GM23248 (cell line): ENCODE measurements at regions not wholly inside any gene's neighbourhood (a gene's known extent, or its start where the extent isn't known, plus 50 kb on each side); places are given as distances from the start of the nearest gene placed in this dataset.
A peak's percentile ranks its signal among the peaks of the same experiment; 100 is the strongest.
"Not testable (repeated sequence)": the region's sequence is repeated elsewhere in the genome, so short reads cannot be mapped to it uniquely, and the experiment has no call there.

Experiments used
- DNase-seq: peaks from one replicate; pipeline ENCODE4 v3.0.0-alpha.2; 2015
- H2AFZ ChIP-seq: fragments of 200-600 bp; sonication (generic); 2 replicates; pipeline ENCODE4 v1.6.1; 2016; ENCODE audit warnings: antibody characterized with exemption
- H3F3A ChIP-seq: fragments of 200-600 bp; sonication (generic); 2 replicates; pipeline ENCODE4 v1.6.1; 2016; ENCODE audit warnings: mild to moderate bottlenecking, antibody characterized with exemption, mixed run types; ENCODE audit not compliant: insufficient read depth
- H3K27ac ChIP-seq: fragments of 200-600 bp; sonication (generic); 2 replicates; pipeline ENCODE4 v1.5.1; 2016; ENCODE audit warnings: mild to moderate bottlenecking
- H3K27me3 ChIP-seq: fragments of 200-600 bp; sonication (generic); replicated peaks from 2 replicates; pipeline ENCODE4 v1.6.1; 2016; ENCODE audit warnings: mild to moderate bottlenecking; ENCODE audit not compliant: insufficient read depth
- H3K36me3 ChIP-seq: fragments of 200-600 bp; sonication (generic); 2 replicates; pipeline ENCODE4 v1.6.1; 2016; ENCODE audit warnings: low read depth, mild to moderate bottlenecking
- H3K4me1 ChIP-seq: fragments of 200-600 bp; sonication (generic); 2 replicates; pipeline ENCODE4 v1.6.1; 2016; ENCODE audit warnings: mild to moderate bottlenecking; ENCODE audit not compliant: insufficient read depth
- H3K4me2 ChIP-seq: fragments of 200-600 bp; sonication (generic); one replicate; pipeline ENCODE4 v1.6.1; 2016; ENCODE audit warnings: mild to moderate bottlenecking; ENCODE audit not compliant: unreplicated experiment
- H3K4me3 ChIP-seq: fragments of 200-600 bp; sonication (generic); 2 replicates; pipeline ENCODE4 v1.5.1; 2016; ENCODE audit warnings: mild to moderate bottlenecking
- H3K79me2 ChIP-seq: fragments of 200-600 bp; sonication (generic); 2 replicates; pipeline ENCODE4 v1.6.1; 2016; ENCODE audit warnings: mild to moderate bottlenecking; ENCODE audit not compliant: insufficient read depth
- H3K9ac ChIP-seq: fragments of 200-600 bp; sonication (generic); 2 replicates; pipeline ENCODE4 v1.6.1; 2016; ENCODE audit warnings: mild to moderate bottlenecking
- H3K9me2 ChIP-seq: fragments of 200-600 bp; sonication (generic); 2 replicates; pipeline ENCODE4 v1.6.1; 2016; ENCODE audit warnings: mixed run types, mild to moderate bottlenecking, moderate library complexity; ENCODE audit not compliant: insufficient read depth
- H3K9me3 ChIP-seq: fragments of 200-600 bp; sonication (generic); one replicate; pipeline ENCODE4 v1.6.1; 2017; ENCODE audit warnings: low read depth
- H4K20me1 ChIP-seq: fragments of 200-600 bp; sonication (generic); 2 replicates; pipeline ENCODE4 v1.6.0; 2016; ENCODE audit not compliant: insufficient read depth
- EZH2 ChIP-seq: fragments of 200-600 bp; sonication (generic); IDR thresholded peaks from 2 replicates; pipeline ENCODE4 v1.6.1; 2018; ENCODE audit warnings: antibody characterized with exemption, mild to moderate bottlenecking; ENCODE audit not compliant: insufficient read depth, poor library complexity, severe bottlenecking
- EZH2phosphoT487 ChIP-seq: fragments of 200-600 bp; sonication (generic); IDR thresholded peaks from 2 replicates; pipeline ENCODE4 v1.6.1; 2018; ENCODE audit warnings: antibody characterized with exemption, moderate library complexity, mild to moderate bottlenecking, low read depth; ENCODE audit not compliant: insufficient read depth
- WGBS, 2 experiments: methylation state at CpG; one replicate each; pipeline ENCODE4 v1.1.6; 2015 to 2017; ENCODE audit warnings: low lambda C conversion rate in 2 of 2, low coverage in 1 of 2; ENCODE audit errors: missing lambda C conversion rate in 2 of 2; 5-methylcytosine and 5-hydroxymethylcytosine counted together
- in situ Hi-C: fragments of 300-500 bp; cut with MboI; formaldehyde crosslinking; loops from 2 replicates; pipeline ENCODE4 v1.15.0; 2020

DNA sequence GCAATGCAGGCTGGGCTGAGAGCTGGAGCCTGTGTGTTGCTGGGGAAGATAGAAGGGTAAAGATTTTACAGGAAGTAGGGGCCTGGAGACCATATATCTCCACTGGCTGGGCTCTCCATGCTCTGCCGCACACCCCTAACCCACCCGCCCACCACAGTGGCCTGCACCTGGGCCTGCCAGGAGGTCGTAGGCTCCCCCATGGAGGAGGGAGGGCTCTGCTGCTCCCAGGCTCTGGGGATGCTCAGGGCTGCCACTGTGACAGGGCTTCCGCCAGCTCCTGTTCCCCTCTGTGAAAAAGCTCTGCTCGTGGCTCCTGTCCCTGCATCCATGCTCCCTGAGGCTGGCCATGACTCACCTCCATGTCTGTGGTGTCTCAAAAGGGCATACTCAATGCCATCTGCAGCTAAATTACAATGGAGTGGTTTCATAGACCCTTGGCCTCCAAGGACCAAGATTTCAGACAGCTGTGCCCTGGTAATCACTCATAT lies 106.0 kb downstream of the CXCL12 start:
- no peak overlapping the region for H3K4me3 ChIP-seq
- no peaks in the 10 kb centered on the region for H3K9me3 ChIP-seq
- no peak overlapping the region for H3K27ac ChIP-seq
- H3K9me2 ChIP-seq, result no peaks in the 10 kb centered on the region
- WGBS, 2 experiments, result 35 to 70% methylated on average over 3 to 5 of the region's 5 CpGs
- no peaks in the 10 kb centered on the region for H4K20me1 ChIP-seq
- H3K9ac ChIP-seq, result no peak overlapping the region
- H3K27me3 ChIP-seq, result no peaks in the 10 kb centered on the region
- no peak overlapping the region for H3K4me2 ChIP-seq
- no peaks in the 10 kb centered on the region for H3K36me3 ChIP-seq
- H3K4me1 ChIP-seq, result peaks cover 23% of the 10 kb centered on the region
- H3F3A ChIP-seq, result peaks cover 18% of the 10 kb centered on the region
- peak; percentile 72 for DNase-seq
- in situ Hi-C loops, result no loop called here
- no peaks in the 10 kb centered on the region for H3K79me2 ChIP-seq
- no peak for TF ChIP-seq EZH2
- H2AFZ ChIP-seq, result no peak overlapping the region

DNA sequence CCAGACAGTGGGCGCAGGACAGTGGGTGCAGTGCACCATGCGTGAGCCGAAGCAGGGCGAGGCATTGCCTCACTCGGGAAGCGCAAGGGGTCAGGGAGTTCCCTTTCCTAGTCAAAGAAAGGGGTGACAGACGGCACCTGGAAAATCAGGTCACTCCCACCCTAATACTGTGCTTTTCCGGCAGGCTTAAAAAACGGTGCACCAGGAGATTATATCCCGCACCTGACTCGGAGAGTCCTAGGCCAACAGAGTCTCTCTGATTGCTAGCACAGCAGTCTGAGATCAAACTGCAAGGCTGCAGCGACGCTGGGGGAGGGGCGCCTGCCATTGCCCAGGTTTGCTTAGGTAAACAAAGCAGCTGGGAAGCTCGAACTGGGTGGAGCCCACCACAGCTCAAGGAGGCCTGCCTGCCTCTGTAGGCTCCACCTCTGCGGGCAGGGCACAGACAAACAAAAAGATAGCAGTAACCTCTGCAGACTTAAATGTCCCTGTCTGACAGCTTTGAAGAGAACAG lies 116.4 kb downstream of the CXCL12 start:
- H3K4me1 ChIP-seq, result peaks cover 10% of the 10 kb centered on the region
- H3K79me2 ChIP-seq, H4K20me1 ChIP-seq, in situ Hi-C loops, H3K4me3 ChIP-seq, H3K9me3 ChIP-seq, H3K36me3 ChIP-seq, H3K27me3 ChIP-seq, DNase-seq, H2AFZ ChIP-seq, H3K9me2 ChIP-seq, H3F3A ChIP-seq, H3K9ac ChIP-seq, H3K27ac ChIP-seq, H3K4me2 ChIP-seq: not testable (repeated sequence)
- WGBS, 2 experiments, result 82 to 87% methylated on average over 14 to 16 of the region's 16 CpGs

DNA sequence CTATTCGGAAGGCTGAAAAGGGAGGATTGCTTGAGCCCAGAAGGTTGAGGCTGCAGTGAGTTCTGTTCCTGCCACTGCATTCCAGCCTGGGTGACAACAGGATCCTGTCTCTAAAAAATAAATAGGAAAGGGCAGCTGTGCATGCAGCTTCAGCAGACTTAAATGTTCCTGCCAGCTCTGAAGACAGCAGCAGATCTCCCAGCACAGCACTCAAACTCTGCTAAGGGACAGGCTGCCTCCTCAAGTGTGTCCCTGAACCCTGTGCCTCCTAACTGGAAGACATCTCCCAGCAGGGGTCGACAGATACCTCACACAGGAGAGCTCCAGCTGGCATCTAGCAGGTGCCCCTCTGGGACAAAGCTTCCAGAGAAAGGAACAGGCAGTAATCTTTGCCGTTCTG lies 117.9 kb downstream of the CXCL12 start:
- Histone ChIP-seq H3K9me3 (no peaks in the 10 kb centered on the region), H3K27me3 (no peaks in the 10 kb centered on the region), H3K9ac (no peak overlapping the region), H4K20me1 (no peaks in the 10 kb centered on the region), H3K79me2 (no peaks in the 10 kb centered on the region), H2AFZ (no peak overlapping the region), H3F3A (peaks cover 22% of the 10 kb centered on the region), H3K4me2 (no peak overlapping the region), H3K4me3 (no peak overlapping the region), H3K4me1 (peaks cover 25% of the 10 kb centered on the region), H3K9me2 (no peaks in the 10 kb centered on the region), H3K27ac (no peak overlapping the region), H3K36me3 (no peaks in the 10 kb centered on the region)
- TF ChIP-seq EZH2 (no peak), EZH2phosphoT487 (no peak)
- no peak for DNase-seq
- in situ Hi-C loops, result no loop called here
- WGBS, 2 experiments, result 90 to 91% methylated on average over 3 of the region's 3 CpGs

DNA sequence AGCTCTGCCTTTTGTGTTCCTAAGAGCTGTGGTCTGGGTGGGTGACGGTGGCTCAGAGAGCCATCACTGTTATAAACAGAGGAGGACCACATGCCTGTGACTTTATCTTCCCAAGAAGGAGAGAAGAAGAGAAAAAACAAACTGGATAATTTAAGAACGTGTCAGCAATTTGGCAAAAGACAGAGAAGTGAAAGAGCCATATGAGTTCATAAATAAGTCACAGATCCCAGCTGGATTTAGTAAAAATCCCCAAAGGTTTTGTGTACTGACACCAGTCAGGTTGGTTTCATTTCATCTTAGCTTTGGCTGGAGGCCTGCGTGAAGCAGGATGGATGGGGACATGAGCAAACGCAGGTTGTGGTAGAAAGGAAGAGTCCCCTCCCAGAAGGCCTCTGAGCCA lies 120.7 kb downstream of the CXCL12 start:
- no peaks in the 10 kb centered on the region for H3K9me3 ChIP-seq
- no peaks in the 10 kb centered on the region for H3K36me3 ChIP-seq
- WGBS, 2 experiments, result 5 to 10% methylated on average over 4 of the region's 4 CpGs
- H3K4me3 ChIP-seq, result 0 out of 2 replicates have a peak overlapping the region, but pooled peaks have one; percentile 3
- no peaks in the 10 kb centered on the region for H4K20me1 ChIP-seq
- no peak for TF ChIP-seq EZH2
- TF ChIP-seq EZH2phosphoT487, result no peak
- H3K27me3 ChIP-seq, result no peaks in the 10 kb centered on the region
- peak overlapping the region; percentile 30 for H2AFZ ChIP-seq
- no peaks in the 10 kb centered on the region for H3K9me2 ChIP-seq
- H3K4me1 ChIP-seq, result peaks cover 35% of the 10 kb centered on the region
- peak overlapping the region; percentile 15; the same call in 1 of the 2 replicates for H3K9ac ChIP-seq
- H3K4me2 ChIP-seq, result peak overlapping the region; percentile 30
- DNase-seq, result peak; percentile 54
- H3F3A ChIP-seq, result peaks cover 24% of the 10 kb centered on the region
- peak overlapping the region; percentile 43 for H3K27ac ChIP-seq
- in situ Hi-C loops, result no loop called here
- no peaks in the 10 kb centered on the region for H3K79me2 ChIP-seq

DNA sequence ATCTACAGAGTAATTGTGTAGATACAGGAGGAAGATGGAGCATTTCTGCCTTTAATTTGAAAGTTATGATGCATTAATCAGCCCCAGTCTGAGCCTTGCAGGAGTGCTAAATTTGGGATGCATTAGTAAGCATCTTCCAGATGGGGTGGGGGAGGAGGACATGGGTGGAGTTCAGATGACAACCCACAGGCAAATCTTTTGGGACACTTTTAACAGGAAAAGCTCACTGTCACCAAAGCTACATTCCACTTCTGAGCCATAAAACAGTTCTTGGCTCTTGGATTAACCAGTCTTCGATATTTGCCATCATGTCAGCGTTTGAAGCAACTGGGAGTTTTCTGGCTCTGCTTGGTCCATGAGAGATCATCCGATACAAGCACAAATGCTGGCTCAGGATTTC lies 121.1 kb downstream of the CXCL12 start:
- Histone ChIP-seq H3K27me3 (no peaks in the 10 kb centered on the region), H4K20me1 (no peaks in the 10 kb centered on the region), H2AFZ (peak overlapping the region; percentile 30), H3K4me2 (peak overlapping the region; percentile 30), H3K27ac (peak overlapping the region; percentile 43), H3K36me3 (no peaks in the 10 kb centered on the region), H3K9ac (peak overlapping the region; percentile 15; the same call in 1 of the 2 replicates), H3K79me2 (no peaks in the 10 kb centered on the region), H3K9me3 (no peaks in the 10 kb centered on the region), H3K9me2 (no peaks in the 10 kb centered on the region), H3K4me3 (0 out of 2 replicates have a peak overlapping the region, but pooled peaks have one; percentile 3), H3F3A (peaks cover 24% of the 10 kb centered on the region), H3K4me1 (peaks cover 35% of the 10 kb centered on the region)
- TF ChIP-seq EZH2 (no peak), EZH2phosphoT487 (no peak)
- 10 to 18% methylated on average over 3 of the region's 3 CpGs for WGBS, 2 experiments
- peak; percentile 60 for DNase-seq
- in situ Hi-C loops, result no loop called here
